ENCODE measurements at regions not wholly inside any gene's neighbourhood (a gene's known extent, or its start where the extent isn't known, plus 50 kb on each side); places are given as distances from the start of the nearest gene placed in this dataset.

- TF ChIP-seq TOX (CRISPR knock-in tag; IDR thresholded peaks at IDR 0.05; ENCODE audit: borderline replicate concordance) (no peak), TSHZ2 (CRISPR knock-in tag; IDR thresholded peaks at IDR 0.05) (no peak), RARB (CRISPR knock-in tag; IDR thresholded peaks at IDR 0.05) (no peak), ZNF8 (CRISPR knock-in tag; IDR thresholded peaks at IDR 0.05) (no peak), OSR1 (CRISPR knock-in tag; IDR thresholded peaks at IDR 0.05) (no peak), ESRRG (CRISPR knock-in tag; IDR thresholded peaks at IDR 0.05) (no peak), ISL1 (CRISPR knock-in tag; IDR thresholded peaks at IDR 0.05) (no peak), TCF4 (CRISPR knock-in tag; IDR thresholded peaks at IDR 0.05; ENCODE audit: borderline replicate concordance) (no peak), ARNTL (CRISPR knock-in tag; IDR thresholded peaks at IDR 0.05; ENCODE audit: borderline replicate concordance, low read depth) (no peak)
- ATAC-seq, result no peak; the same call in 2 of the 3 replicates
Measured at GRCh38 chr2:45127891-45128290, 118.6 kb upstream of the SIX2 start.

GRCh38 chr2:45127321-45127720, 118.1 kb upstream of the SIX2 start:
- TF ChIP-seq ZC3H10 (CRISPR knock-in tag; IDR thresholded peaks at IDR 0.05) (no peak), CSDC2 (CRISPR knock-in tag; IDR thresholded peaks at IDR 0.05) (no peak), BACH2 (CRISPR knock-in tag; IDR thresholded peaks at IDR 0.05; ENCODE audit: borderline replicate concordance) (no peak), ZFP3 (CRISPR knock-in tag; IDR thresholded peaks at IDR 0.05) (no peak), GLIS3 (CRISPR knock-in tag; IDR thresholded peaks at IDR 0.05) (no peak), TCF4 (CRISPR knock-in tag; IDR thresholded peaks at IDR 0.05; ENCODE audit: borderline replicate concordance) (no peak)

GRCh38 chr2:45125232-45125631, 116.0 kb upstream of the SIX2 start:
- ATAC-seq, result no peak
- TF ChIP-seq ZNF8 (CRISPR knock-in tag; IDR thresholded peaks at IDR 0.05), result no peak
- no peak for TF ChIP-seq CSRNP3 (CRISPR knock-in tag; IDR thresholded peaks at IDR 0.05)
- TF ChIP-seq OSR1 (CRISPR knock-in tag; IDR thresholded peaks at IDR 0.05), result no peak
- TF ChIP-seq TCF4 (CRISPR knock-in tag; IDR thresholded peaks at IDR 0.05; ENCODE audit: borderline replicate concordance), result no peak
- TF ChIP-seq POU6F1 (CRISPR knock-in tag; IDR thresholded peaks at IDR 0.05; ENCODE audit: borderline replicate concordance, low read depth), result no peak
- no peak for TF ChIP-seq CSDC2 (CRISPR knock-in tag; IDR thresholded peaks at IDR 0.05)
- TF ChIP-seq TOX (CRISPR knock-in tag; IDR thresholded peaks at IDR 0.05; ENCODE audit: borderline replicate concordance), result no peak
- TF ChIP-seq GLIS3 (CRISPR knock-in tag; IDR thresholded peaks at IDR 0.05), result no peak
- no peak for TF ChIP-seq ZC3H10 (CRISPR knock-in tag; IDR thresholded peaks at IDR 0.05)
- TF ChIP-seq BACH2 (CRISPR knock-in tag; IDR thresholded peaks at IDR 0.05; ENCODE audit: borderline replicate concordance), result no peak
- no peak for TF ChIP-seq ZNF565 (CRISPR knock-in tag; conservative IDR thresholded peaks at IDR 0.05; ENCODE audit: low read depth)
- no peak for TF ChIP-seq PATZ1 (CRISPR knock-in tag; IDR thresholded peaks at IDR 0.05; ENCODE audit: borderline replicate concordance)
- no peak for TF ChIP-seq CREB5 (CRISPR knock-in tag; IDR thresholded peaks at IDR 0.05; ENCODE audit: low read depth)
- TF ChIP-seq ISL1 (CRISPR knock-in tag; IDR thresholded peaks at IDR 0.05), result no peak
- no peak for TF ChIP-seq RARB (CRISPR knock-in tag; IDR thresholded peaks at IDR 0.05)

More at GRCh38 chr2:45127321-45127720, 118.1 kb upstream of the SIX2 start:
- no peak for ATAC-seq
